ENCODE measurements at regions not wholly inside any gene's neighbourhood (a gene's known extent, or its start where the extent isn't known, plus 50 kb on each side); places are given as distances from the start of the nearest gene placed in this dataset.

DNA sequence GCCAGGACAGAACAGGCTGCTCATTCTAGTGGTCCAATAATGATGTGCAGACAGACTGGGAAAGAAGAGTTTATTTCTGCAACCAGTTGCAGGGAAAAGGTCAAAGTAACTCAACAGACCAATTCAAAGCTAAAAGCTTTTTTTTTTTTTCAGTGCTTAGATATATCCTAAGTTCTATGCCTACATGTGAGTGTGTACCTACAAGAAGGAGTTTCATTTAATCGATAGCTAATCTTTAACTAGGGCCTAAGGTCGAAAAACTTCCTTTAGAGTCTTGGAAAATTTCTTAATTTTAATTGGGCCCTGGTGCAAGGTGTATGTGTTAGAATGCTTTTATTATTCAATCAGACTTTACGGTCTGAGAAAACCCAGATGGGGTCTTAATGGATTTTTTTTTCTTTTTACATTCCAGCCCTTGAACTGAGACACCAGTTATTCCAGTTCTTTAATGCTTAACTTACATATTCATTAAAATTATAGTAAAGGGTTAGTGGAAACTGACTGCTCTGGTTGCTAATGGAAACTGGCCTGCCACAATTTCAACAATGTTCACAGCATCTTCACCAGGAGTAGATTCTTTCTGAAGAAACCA is 365.3 kb downstream of the MTRR start:
- no peak for TF ChIP-seq EP300 (IDR thresholded peaks at IDR 0.05)
- TF ChIP-seq POLR2A (IDR thresholded peaks at IDR 0.05): no peak
- no peak for TF ChIP-seq POLR2AphosphoS5 (IDR thresholded peaks at IDR 0.05)
- TF ChIP-seq, protein P1, sequence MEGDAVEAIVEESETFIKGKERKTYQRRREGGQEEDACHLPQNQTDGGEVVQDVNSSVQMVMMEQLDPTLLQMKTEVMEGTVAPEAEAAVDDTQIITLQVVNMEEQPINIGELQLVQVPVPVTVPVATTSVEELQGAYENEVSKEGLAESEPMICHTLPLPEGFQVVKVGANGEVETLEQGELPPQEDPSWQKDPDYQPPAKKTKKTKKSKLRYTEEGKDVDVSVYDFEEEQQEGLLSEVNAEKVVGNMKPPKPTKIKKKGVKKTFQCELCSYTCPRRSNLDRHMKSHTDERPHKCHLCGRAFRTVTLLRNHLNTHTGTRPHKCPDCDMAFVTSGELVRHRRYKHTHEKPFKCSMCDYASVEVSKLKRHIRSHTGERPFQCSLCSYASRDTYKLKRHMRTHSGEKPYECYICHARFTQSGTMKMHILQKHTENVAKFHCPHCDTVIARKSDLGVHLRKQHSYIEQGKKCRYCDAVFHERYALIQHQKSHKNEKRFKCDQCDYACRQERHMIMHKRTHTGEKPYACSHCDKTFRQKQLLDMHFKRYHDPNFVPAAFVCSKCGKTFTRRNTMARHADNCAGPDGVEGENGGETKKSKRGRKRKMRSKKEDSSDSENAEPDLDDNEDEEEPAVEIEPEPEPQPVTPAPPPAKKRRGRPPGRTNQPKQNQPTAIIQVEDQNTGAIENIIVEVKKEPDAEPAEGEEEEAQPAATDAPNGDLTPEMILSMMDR (IDR thresholded peaks at IDR 0.05): no peak
- Histone ChIP-seq H3K4me1 (no peaks in the 10 kb centered on the region), H3K4me3 (no peak overlapping the region), H3K9me3 (no peaks in the 10 kb centered on the region), H3K36me3 (no peaks in the 10 kb centered on the region), H3K27me3 (no peaks in the 10 kb centered on the region), H3K27ac (no peak overlapping the region)
- 54% methylated on average over 3 of the region's 3 CpGs for WGBS
- no peak for DNase-seq (ENCODE audit: low spot score in 2 of 2)

DNA sequence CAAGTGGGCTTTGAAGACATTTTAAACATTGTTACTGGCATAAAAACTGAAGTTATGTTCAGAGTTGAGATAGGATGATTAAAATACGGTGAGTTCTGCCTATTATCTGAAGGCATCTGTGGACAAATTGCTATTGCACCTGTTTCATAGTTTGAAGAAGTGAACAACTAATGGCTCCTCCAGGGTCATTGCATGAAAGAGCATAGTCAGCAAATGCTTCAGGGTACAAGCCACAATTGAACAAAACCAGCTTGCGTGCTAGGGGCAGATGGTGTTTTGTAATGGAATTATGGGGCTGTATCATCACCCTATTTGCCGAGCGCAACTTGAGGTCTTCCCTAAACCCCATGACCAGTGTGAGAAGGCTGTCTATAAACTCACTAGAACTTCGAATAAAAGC is 369.1 kb downstream of the MTRR start:
- no peak for TF ChIP-seq POLR2AphosphoS5 (IDR thresholded peaks at IDR 0.05)

DNA sequence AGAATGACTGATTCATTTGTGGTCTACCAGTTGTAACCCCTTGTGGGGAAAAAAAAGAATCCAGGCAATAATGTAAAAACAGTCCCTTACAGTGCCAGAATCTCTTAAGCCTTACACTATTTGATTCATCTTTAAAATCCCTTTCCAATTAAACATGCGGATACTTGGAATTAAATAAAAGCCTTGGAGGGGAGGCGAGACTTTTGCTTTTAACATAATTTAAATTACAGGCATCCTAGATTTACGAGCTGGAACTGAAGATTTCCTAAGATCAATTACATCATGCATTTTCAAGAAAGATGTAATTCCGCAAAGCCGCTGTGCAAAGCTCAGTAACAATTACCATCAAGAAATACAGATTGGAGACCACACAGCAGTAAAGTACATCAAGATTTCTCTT is 370.2 kb downstream of the MTRR start:
- H3K27me3 ChIP-seq: no peaks in the 10 kb centered on the region
- no peaks in the 10 kb centered on the region for H3K9me3 ChIP-seq
- H3K27ac ChIP-seq: no peak overlapping the region
- no peaks in the 10 kb centered on the region for H3K4me1 ChIP-seq
- H3K4me3 ChIP-seq: no peak overlapping the region
- no peaks in the 10 kb centered on the region for H3K36me3 ChIP-seq
- no peak for TF ChIP-seq POLR2A (IDR thresholded peaks at IDR 0.05)
- no peak for TF ChIP-seq EP300 (IDR thresholded peaks at IDR 0.05)
- no peak for TF ChIP-seq POLR2AphosphoS5 (IDR thresholded peaks at IDR 0.05)
- TF ChIP-seq, protein P1 (IDR thresholded peaks at IDR 0.05): no peak
- 28% methylated on average over 5 of the region's 5 CpGs for WGBS
- DNase-seq (ENCODE audit: low spot score in 2 of 2): no peak

More for the DNA sequence above, 369.1 kb downstream of the MTRR start:
- no peaks in the 10 kb centered on the region for H3K9me3 ChIP-seq
- no peak overlapping the region for H3K4me3 ChIP-seq
- H3K4me1 ChIP-seq: no peaks in the 10 kb centered on the region
- WGBS: 86% methylated on average over 5 of the region's 5 CpGs
- DNase-seq (ENCODE audit: low spot score in 2 of 2): no peak
- no peaks in the 10 kb centered on the region for H3K36me3 ChIP-seq
- no peak overlapping the region for H3K27ac ChIP-seq
- no peaks in the 10 kb centered on the region for H3K27me3 ChIP-seq

DNA sequence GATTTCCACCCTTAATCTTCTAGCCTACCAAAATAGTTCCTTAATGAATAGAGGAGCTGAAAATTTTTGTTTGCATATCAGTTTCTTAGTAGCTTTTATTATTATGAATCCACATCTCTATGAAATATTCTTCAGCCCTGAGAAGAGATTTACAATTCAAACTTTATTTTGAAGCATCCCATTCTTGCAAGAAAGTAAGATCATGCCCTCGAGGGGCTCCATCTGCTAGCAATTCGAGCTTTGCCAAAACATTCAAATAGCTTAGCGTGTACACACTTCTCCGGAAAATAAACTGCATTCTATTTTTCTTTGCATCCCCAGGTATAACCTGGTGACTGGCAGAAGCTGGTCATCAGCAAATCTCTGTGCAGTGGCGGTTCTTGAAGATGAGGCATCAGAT is 370.7 kb downstream of the MTRR start:
- DNase-seq (ENCODE audit: low spot score in 2 of 2): no peak
- TF ChIP-seq, protein P1 (IDR thresholded peaks at IDR 0.05): no peak
- TF ChIP-seq POLR2A (IDR thresholded peaks at IDR 0.05): no peak
- TF ChIP-seq POLR2AphosphoS5 (IDR thresholded peaks at IDR 0.05): no peak
- no peak for TF ChIP-seq EP300 (IDR thresholded peaks at IDR 0.05)
- 27% methylated on average over 5 of the region's 5 CpGs for WGBS
- H3K4me1 ChIP-seq: no peaks in the 10 kb centered on the region
- no peaks in the 10 kb centered on the region for H3K36me3 ChIP-seq
- no peaks in the 10 kb centered on the region for H3K27me3 ChIP-seq
- H3K9me3 ChIP-seq: no peaks in the 10 kb centered on the region
- H3K4me3 ChIP-seq: no peak overlapping the region
- no peak overlapping the region for H3K27ac ChIP-seq

DNA sequence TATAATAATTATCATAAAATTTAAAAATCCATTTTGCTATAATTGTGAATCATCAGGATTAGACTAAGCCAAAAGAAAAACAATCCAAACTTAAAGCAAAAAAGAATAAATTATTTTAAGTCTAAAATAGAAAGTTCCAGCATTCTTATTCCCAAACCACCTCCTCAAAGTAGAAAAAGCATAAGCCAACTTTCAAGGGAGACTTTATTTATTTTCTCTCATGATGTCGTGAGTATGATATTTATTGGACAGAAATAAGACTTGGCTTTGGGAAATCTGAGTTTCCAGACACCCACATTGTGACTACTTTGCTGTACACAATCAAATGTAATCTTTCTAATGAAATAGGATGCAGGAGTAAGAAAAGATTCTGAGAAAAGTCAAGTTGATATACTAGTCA is 372.1 kb downstream of the MTRR start:
- TF ChIP-seq, protein P1 (IDR thresholded peaks at IDR 0.05): no peak
- TF ChIP-seq POLR2AphosphoS5 (IDR thresholded peaks at IDR 0.05): no peak
- no peak for TF ChIP-seq EP300 (IDR thresholded peaks at IDR 0.05)
- TF ChIP-seq POLR2A (IDR thresholded peaks at IDR 0.05): no peak
- H3K36me3 ChIP-seq: no peaks in the 10 kb centered on the region
- WGBS: 51% methylated on average over 1 of the region's 1 CpG

DNA sequence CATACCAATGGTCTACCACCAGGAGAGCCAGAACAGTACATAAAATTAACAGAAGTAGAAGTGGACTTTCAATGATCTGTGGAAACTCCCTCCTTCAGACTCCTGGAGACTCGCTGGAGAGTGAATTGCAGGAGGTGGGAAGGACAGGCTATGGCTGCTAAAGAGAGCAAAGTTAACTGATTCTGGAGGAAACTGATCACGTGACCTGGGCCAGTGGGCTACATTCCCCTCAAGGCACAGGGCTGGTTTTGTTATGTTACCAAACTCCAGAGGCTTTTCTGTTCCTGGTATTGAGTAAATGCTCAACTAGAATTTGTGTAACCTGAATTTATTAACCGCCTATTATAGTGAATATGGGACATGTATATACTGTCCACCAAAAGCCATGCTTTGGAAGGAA is 372.6 kb downstream of the MTRR start:
- WGBS: 82% methylated on average over 3 of the region's 3 CpGs
- no peaks in the 10 kb centered on the region for H3K4me1 ChIP-seq
- H3K27me3 ChIP-seq: no peaks in the 10 kb centered on the region
- TF ChIP-seq POLR2AphosphoS5 (IDR thresholded peaks at IDR 0.05): no peak
- TF ChIP-seq, protein P1 (IDR thresholded peaks at IDR 0.05): no peak
- TF ChIP-seq POLR2A (IDR thresholded peaks at IDR 0.05): no peak
- no peak for TF ChIP-seq EP300 (IDR thresholded peaks at IDR 0.05)
- H3K4me3 ChIP-seq: no peak overlapping the region
- no peaks in the 10 kb centered on the region for H3K36me3 ChIP-seq
- no peaks in the 10 kb centered on the region for H3K9me3 ChIP-seq
- no peak overlapping the region for H3K27ac ChIP-seq
- DNase-seq (ENCODE audit: low spot score in 2 of 2): no peak

More for the DNA sequence above, 372.1 kb downstream of the MTRR start:
- Histone ChIP-seq H3K9me3 (no peaks in the 10 kb centered on the region), H3K4me3 (no peak overlapping the region), H3K27me3 (no peaks in the 10 kb centered on the region), H3K4me1 (no peaks in the 10 kb centered on the region), H3K27ac (no peak overlapping the region)
- DNase-seq (ENCODE audit: low spot score in 2 of 2): no peak
